Activated CD8-positive, alpha-beta memory T cell treated with anti-CD3 and anti-CD28 coated beads, Interleukin-2, amount 50 U/mL, for 48 hours (primary cell): ENCODE measurements at regions not wholly inside any gene's neighbourhood (a gene's known extent, or its start where the extent isn't known, plus 50 kb on each side); places are given as distances from the start of the nearest gene placed in this dataset.
"Not testable (repeated sequence)": the region's sequence is repeated elsewhere in the genome, so short reads cannot be mapped to it uniquely, and the experiment has no call there.

Experiments
- DNase-seq: peaks from one replicate; pipeline ENCODE4 v3.0.0-alpha.2; 2020

DNA sequence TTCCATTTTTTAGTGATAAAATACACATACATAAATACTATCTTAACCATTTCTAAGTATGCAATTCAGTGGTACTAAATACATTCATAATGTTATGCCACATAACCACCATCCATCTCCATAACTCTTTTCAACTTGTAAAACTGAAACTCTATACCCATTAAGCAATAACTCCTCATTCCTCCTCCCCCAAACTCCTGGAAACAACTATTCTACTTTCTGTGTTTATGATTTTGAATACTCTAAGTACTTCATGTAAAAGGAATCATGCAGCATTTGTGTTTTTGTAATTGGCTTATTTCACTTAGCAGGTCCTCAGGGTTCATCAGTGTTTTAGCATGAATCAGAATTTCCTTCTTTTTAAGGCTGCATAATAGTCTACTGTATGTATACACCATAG lies 131.8 kb downstream of the TES start:
- DNase-seq = no peak

GRCh38 chr7:116347151-116347832 lies 137.0 kb downstream of the TES start:
- DNase-seq = no peak

- DNase-seq = no peak
Observed at GRCh38 chr7:116348346-116348745, 138.0 kb downstream of the TES start.

DNA sequence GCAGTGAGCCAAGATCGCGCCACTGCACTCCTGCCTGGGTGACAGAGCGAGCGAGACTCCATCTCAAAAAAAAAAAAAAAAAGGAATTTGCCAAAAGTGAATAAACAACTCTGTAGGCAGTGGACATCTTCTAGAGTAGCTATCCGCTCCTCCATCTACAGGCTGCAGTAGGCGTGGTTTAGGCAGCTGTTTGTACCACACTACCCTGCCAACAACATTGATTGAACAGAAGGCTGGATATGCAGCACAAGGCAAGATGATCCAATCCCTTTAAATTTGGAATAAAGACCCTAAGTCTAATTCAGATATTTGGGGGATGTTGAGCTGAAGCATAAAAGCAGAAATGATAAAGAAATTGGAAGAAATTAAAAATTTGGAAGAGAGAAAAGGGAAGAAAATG lies 141.6 kb downstream of the TES start:
- no peak for DNase-seq

DNA sequence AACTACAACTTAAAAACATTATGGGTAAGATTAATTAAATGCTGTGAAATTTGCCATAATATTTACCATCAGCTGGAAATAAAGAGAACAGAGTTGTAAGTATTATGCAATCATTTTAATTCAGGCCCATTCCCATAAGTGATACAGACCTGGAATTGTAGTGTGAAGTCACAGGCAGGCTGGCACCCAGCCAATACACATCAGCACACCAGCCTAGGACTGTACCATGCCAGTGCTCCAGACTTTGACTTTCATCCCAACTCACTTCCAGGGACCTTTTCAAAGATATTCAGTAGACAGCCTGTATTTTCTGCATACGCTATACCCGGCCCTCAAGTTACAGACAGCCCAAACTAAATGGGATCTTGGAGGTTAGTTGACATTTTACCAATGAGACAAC lies 143.3 kb downstream of the TES start:
- no peak for DNase-seq

GRCh38 chr7:116354171-116354545 lies 143.8 kb downstream of the TES start:
- no peak for DNase-seq

GRCh38 chr7:116354546-116355423 lies 144.4 kb downstream of the TES start:
- DNase-seq = no peak

DNA sequence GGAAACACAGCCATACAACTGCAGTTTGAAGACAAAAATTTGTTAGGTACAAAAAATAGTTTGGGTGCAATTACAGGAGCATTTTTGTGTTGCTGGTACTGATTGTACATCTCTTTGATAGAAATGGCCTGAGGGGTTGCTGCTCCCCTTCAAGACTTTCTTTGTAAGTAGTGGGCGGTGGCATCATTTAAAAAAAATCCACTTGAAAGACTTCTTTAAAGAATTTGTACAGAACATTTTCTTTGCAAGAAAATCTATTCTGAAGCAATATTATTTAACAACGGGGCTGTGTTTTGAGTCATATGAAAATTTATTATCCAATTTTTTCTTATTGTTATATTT lies 144.1 kb upstream of the CAV2 start:
- DNase-seq = no peak

- DNase-seq = no peak
Observed at GRCh38 chr7:116356333-116356965, 143.1 kb upstream of the CAV2 start.

DNA sequence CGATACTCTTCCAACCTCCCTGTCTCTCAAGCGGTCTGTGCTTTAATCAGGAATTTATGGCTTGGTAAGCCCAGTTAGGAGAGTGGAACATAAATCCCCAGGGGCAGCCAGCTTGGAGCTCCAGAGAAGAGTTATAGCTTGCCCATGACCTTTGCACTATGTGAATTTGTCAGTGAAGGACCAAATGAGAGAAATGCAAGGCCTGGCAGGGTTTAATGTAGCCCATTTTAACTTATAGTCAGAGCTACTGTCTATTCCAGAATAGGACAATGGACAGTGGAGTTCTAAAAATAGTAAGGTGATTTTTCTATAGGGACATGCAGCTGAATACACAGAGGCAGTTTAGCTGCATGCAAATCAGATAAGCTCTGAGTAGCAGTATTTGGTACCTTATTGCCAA lies 142.6 kb upstream of the CAV2 start:
- DNase-seq = no peak

GRCh38 chr7:116357781-116358670 lies 141.5 kb upstream of the CAV2 start:
- DNase-seq = no peak

- DNase-seq = no peak
Observed at GRCh38 chr7:116361767-116362166, 137.8 kb upstream of the CAV2 start.

DNA sequence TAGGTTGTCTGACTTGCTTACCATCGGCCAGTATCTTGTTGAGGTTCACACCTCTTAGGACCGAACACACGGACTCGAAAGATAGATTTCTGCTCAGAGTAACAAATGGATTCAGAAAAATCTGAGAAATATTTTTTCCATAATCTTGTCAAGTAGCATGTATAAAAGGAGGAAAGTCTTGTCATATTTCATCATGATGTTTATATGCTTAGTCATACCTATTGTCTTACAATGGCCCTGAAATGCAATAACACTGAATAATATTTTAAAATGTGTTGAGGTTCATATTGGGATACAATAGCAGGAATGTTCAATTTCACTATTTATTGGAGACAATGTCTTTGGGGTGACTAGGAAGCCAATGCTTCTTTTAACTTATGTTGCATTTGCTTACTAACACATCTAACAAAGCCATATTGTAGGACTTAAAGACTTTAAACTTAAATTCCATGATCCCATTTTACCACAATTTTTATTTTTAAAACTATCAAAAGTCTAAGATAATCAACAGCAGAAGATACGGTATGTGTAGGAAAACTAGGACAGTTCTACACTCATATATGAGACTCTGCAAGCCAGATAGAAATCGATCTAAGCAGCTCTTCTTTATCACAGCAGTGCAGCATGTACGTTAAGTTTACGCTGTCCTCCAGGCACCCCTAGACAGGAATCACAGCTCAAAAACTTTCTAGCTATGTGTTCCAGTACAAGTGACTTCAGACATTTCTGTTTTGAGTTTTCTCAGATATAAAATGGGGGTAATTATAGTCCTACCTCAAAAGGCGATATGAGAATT lies 135.7 kb upstream of the CAV2 start:
- no peak for DNase-seq

GRCh38 chr7:116364469-116364868 lies 135.1 kb upstream of the CAV2 start:
- no peak for DNase-seq

- DNase-seq = no peak
Observed at GRCh38 chr7:116365797-116366196, 133.7 kb upstream of the CAV2 start.

DNA sequence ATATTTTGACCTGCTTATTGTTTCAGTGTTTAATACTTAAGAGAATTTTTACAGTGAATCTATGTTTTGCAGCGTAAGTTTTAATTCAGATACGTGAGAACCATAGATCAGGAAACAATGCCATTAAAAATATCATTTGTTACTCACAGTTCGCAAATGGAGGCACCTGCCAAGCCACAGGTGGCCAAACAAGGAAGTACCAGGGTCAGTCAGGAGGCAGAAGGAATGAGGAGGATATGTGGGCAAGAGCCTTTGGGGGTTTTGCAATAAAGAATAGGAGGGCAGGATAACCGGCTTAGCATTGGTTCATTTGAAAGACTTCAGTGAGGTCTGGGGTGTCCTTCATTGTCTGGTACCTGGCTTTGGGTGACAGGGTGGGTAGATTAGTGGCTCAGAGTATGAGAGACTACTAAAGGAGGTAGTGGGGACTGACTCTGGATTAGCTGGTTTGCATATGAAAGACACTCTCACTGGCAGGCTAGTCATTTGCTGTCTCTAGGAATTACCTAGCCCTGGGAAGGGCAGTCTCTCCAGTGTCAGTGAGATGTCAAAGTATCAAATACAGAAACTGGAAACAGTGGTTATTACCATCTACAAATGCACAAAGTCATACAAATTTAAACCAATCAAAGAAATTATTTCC lies 132.2 kb upstream of the CAV2 start:
- DNase-seq = no peak

GRCh38 chr7:116368965-116369364 lies 130.6 kb upstream of the CAV2 start:
- DNase-seq = no peak

GRCh38 chr7:116371536-116371935 lies 128.0 kb upstream of the CAV2 start:
- DNase-seq = not testable (repeated sequence)

DNA sequence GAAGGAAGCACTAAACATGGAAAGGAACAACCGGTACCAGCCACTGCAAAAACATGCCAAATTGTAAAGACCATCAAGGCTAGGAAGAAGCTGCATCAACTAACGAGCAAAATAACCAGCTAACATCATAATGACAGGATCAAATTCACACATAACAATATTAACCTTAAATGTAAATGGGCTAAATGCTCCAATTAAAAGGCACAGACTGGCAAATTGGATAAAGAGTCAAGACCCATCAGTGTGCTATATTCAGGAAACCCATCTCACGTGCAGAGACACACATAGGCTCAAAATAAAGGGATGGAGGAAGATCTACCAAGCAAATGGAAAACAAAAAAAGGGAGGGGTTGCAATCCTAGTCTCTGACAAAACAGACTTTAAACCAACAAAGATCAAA lies 126.3 kb upstream of the CAV2 start:
- DNase-seq = not testable (repeated sequence)

DNA sequence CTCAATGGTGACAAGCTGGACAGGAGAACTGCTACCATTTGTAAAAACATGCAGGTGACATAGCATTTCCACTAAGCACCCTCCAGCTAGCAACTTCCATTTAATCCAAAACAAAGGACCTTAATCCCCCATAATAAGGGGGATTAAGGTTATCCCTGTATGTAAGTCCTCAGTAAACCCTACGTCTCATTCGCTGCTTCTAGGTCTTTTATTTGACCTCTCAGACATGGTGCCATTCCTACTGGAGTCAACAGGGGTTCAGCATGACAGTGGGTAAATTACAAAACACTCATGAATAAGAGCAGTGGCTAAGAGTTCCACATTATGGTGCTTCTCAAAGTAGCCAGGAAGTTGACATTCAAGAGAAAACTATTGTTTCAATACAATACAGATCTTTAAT lies 121.8 kb upstream of the CAV2 start:
- DNase-seq = no peak

DNA sequence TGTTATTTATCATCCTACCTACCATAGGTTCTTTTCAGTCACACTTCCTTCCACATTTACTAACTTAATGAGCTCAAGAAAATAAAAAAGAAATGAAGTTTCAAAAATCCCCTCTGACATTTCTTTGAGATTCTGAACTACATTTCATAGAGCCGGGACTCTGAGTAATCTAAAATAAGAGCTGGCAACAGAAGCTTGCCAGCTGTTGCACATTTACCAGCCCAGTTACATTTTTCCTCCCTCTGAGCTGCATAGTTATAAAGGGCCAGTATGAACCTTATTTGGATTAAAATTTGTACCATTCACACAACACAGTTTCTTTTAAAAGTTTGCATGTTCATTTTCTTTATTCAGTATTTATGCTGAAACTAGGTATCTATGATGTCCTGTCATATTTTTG lies 119.5 kb upstream of the CAV2 start:
- DNase-seq = no peak

- no peak for DNase-seq
Observed at GRCh38 chr7:116382375-116382774, 117.2 kb upstream of the CAV2 start.
